BLaER1 treated with 17β-estradiol and CSF1 and Interleukin-3, amounts not matched to agents 10 nM and 100 nM (cell line): ENCODE measurements at regions not wholly inside any gene's neighbourhood (a gene's known extent, or its start where the extent isn't known, plus 50 kb on each side); places are given as distances from the start of the nearest gene placed in this dataset.

ENCODE experiments used
- H3K27ac ChIP-seq, 11 experiments: shearing (Covaris generic); formaldehyde crosslinking; 2 replicates each; pipeline ENCODE4 v1.8.1; 2022
- H3K27me3 ChIP-seq, 11 experiments: shearing (Covaris generic); formaldehyde crosslinking; 2 replicates each; pipeline ENCODE4 v1.8.1; 2022
- H3K36me3 ChIP-seq, 11 experiments: shearing (Covaris generic); formaldehyde crosslinking; 2 replicates each; pipeline ENCODE4 v1.8.1; 2022
- H3K4me1 ChIP-seq, 10 experiments: shearing (Covaris generic); formaldehyde crosslinking; 2 replicates each; pipeline ENCODE4 v1.8.1; 2022
- H3K4me2 ChIP-seq, 11 experiments: shearing (Covaris generic); formaldehyde crosslinking; 2 replicates each; pipeline ENCODE4 v1.8.1; 2022
- H3K4me3 ChIP-seq, 10 experiments: shearing (Covaris generic); formaldehyde crosslinking; 2 replicates each; pipeline ENCODE4 v1.8.1; 2022
- H3K9ac ChIP-seq, 11 experiments: shearing (Covaris generic); formaldehyde crosslinking; 2 replicates each; pipeline ENCODE4 v1.8.1; 2022
- H3K9me3 ChIP-seq, 11 experiments: shearing (Covaris generic); formaldehyde crosslinking; replicated peaks in 1 of 11; 2 replicates each; pipeline ENCODE4 v1.8.1; 2022
- H4K20me1 ChIP-seq, 11 experiments: shearing (Covaris generic); formaldehyde crosslinking; 2 replicates each; pipeline ENCODE4 v1.8.1; 2022
- Cebpa-rat ChIP-seq, 11 experiments: shearing (Covaris generic); IDR thresholded peaks; 2 replicates each; pipeline ENCODE4 v1.8.1; 2022

GRCh38 chr11:28488336-28488735 is 380.1 kb downstream of the METTL15 start:
- no peak overlapping the region for H3K4me3 ChIP-seq
- no peaks in the 10 kb centered on the region for H3K4me1 ChIP-seq
- H3K27me3 ChIP-seq, result no peaks in the 10 kb centered on the region
- H3K9me3 ChIP-seq, result no peaks in the 10 kb centered on the region
- H3K9ac ChIP-seq, result no peak overlapping the region
- no peak overlapping the region for H3K27ac ChIP-seq
- no peaks in the 10 kb centered on the region for H3K36me3 ChIP-seq
- H3K4me2 ChIP-seq, result no peak overlapping the region
- no peaks in the 10 kb centered on the region for H4K20me1 ChIP-seq
- no peak for TF ChIP-seq Cebpa-rat (IDR thresholded peaks at IDR 0.05)

GRCh38 chr11:28483072-28483867 is 375.1 kb downstream of the METTL15 start:
- Histone ChIP-seq H3K9ac (no peak overlapping the region), H3K4me3 (no peak overlapping the region), H3K27ac (no peak overlapping the region), H3K4me2 (no peak overlapping the region), H3K36me3 (no peaks in the 10 kb centered on the region), H3K4me1 (no peaks in the 10 kb centered on the region), H3K9me3 (no peaks in the 10 kb centered on the region), H3K27me3 (no peaks in the 10 kb centered on the region), H4K20me1 (no peaks in the 10 kb centered on the region)
- no peak for TF ChIP-seq Cebpa-rat (IDR thresholded peaks at IDR 0.05)

DNA sequence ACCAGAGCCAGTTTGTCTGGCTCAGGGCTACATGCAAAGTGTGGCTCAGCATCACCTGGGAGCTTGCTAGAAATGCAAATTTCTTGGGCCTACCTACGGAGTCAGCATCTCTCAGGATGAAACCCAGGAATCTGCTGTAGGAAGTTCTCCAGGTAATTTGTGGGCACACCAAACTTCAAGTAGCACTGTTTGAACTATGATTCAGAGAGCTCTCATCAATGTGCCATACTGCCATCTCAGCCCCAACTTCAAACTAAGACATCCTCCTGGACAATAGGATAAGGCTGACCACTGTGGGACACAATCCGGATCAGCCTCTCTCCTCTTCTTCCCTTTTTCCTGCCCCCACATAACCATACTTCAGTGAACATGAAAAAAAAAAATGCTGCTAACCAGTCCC is 374.5 kb downstream of the METTL15 start:
- H3K27me3 ChIP-seq, result no peaks in the 10 kb centered on the region
- H3K9me3 ChIP-seq, result no peaks in the 10 kb centered on the region
- H3K9ac ChIP-seq, result no peak overlapping the region
- H3K4me1 ChIP-seq, result no peaks in the 10 kb centered on the region
- no peak overlapping the region for H3K4me3 ChIP-seq
- no peak overlapping the region for H3K27ac ChIP-seq
- no peak for TF ChIP-seq Cebpa-rat (IDR thresholded peaks at IDR 0.05)
- H4K20me1 ChIP-seq, result no peaks in the 10 kb centered on the region
- H3K4me2 ChIP-seq, result no peak overlapping the region
- H3K36me3 ChIP-seq, result no peaks in the 10 kb centered on the region

DNA sequence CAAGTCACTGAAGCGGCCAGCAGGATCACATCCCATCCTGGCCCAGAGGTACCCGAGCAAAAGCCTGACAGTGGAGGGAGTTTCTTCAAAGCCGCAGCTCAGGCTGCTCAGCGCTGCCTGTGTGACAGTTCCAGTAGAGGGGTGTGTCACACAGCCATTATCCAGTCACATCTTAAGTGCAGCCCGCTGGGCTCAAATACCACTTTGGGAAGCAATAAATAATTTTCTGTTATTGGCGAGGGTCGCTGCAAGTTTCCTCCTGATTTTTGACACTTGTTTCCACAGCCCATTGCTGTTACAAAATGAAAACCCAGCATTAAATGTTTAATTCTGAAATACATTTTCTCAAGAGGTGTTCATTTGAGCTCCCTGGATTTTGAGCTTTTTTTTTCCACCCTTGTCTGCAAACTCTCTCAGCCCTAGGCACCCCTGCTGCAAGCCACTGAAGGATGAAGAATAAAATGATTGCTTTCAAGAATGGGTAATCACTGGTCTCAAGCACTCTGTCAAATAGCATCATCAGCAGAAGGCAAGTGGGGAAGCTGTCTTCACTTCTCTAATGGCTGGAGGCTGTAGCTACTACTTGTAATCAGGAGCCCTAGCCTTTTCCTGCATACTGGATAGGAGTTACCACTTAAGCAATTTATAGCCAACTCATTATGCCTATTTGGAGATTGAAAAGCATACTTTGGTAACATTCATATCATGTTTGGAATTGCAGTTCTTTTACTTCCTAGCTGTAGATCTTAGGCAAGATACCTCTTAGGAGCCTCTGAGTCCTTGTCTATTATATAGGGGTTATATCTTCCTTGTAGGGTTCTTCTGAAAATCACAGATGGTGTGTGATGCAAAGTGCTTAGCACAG is 373.7 kb downstream of the METTL15 start:
- no peak overlapping the region for H3K4me2 ChIP-seq
- H3K9me3 ChIP-seq, result no peaks in the 10 kb centered on the region
- no peak for TF ChIP-seq Cebpa-rat (IDR thresholded peaks at IDR 0.05)
- H3K27ac ChIP-seq, result no peak overlapping the region
- no peaks in the 10 kb centered on the region for H3K36me3 ChIP-seq
- H3K4me1 ChIP-seq, result no peaks in the 10 kb centered on the region
- no peaks in the 10 kb centered on the region for H3K27me3 ChIP-seq
- H4K20me1 ChIP-seq, result no peaks in the 10 kb centered on the region
- H3K4me3 ChIP-seq, result no peak overlapping the region
- no peak overlapping the region for H3K9ac ChIP-seq

DNA sequence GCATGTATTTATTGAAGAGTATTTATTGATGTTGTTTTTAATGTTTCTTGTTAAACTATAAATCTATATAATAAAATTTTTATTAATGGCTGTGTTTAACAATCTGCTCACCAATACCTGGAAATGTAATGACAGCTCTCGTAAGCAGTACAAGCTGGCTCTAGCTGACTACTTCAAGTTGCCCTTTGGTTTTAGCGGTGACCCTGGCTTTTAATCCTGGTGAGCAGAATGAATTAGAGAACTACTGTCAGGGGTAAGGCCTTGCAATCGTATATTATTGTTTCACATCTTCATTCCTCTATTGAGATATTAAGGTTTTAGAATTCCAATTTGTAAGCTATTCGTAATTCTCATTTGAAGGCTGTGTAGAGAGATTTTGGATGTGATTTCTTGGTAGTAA is 372.2 kb downstream of the METTL15 start:
- no peak overlapping the region for H3K27ac ChIP-seq
- H3K4me1 ChIP-seq, result no peaks in the 10 kb centered on the region
- H3K9me3 ChIP-seq, result no peaks in the 10 kb centered on the region
- H3K27me3 ChIP-seq, result no peaks in the 10 kb centered on the region
- H3K9ac ChIP-seq, result no peak overlapping the region
- no peak for TF ChIP-seq Cebpa-rat (IDR thresholded peaks at IDR 0.05)
- no peaks in the 10 kb centered on the region for H4K20me1 ChIP-seq
- no peak overlapping the region for H3K4me2 ChIP-seq
- H3K4me3 ChIP-seq, result no peak overlapping the region
- H3K36me3 ChIP-seq, result no peaks in the 10 kb centered on the region

DNA sequence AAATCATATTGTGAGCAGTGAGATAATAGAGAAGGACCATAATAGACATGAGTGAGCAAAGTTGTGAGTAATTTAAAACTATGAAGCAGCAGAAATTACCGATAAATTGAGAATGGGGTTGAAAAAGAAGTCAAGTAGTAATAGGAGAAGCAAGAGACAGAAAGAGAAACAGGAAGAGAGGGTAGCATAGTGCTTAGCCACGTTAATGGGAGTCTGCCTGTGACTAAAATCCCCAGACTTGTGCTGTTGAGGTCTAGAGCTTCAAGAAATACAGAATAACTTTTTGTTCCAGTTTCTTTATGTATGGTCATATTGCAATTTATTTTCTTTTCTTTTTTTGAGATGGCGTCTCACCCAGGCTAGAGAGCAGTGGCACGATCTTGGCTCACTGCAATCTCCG is 368.7 kb downstream of the METTL15 start:
- Histone ChIP-seq H3K4me3 (no peak overlapping the region), H3K27ac (no peak overlapping the region), H3K9me3 (no peaks in the 10 kb centered on the region), H4K20me1 (no peaks in the 10 kb centered on the region), H3K27me3 (no peaks in the 10 kb centered on the region), H3K4me1 (no peaks in the 10 kb centered on the region), H3K9ac (no peak overlapping the region), H3K36me3 (no peaks in the 10 kb centered on the region), H3K4me2 (no peak overlapping the region)
- no peak for TF ChIP-seq Cebpa-rat (IDR thresholded peaks at IDR 0.05)

DNA sequence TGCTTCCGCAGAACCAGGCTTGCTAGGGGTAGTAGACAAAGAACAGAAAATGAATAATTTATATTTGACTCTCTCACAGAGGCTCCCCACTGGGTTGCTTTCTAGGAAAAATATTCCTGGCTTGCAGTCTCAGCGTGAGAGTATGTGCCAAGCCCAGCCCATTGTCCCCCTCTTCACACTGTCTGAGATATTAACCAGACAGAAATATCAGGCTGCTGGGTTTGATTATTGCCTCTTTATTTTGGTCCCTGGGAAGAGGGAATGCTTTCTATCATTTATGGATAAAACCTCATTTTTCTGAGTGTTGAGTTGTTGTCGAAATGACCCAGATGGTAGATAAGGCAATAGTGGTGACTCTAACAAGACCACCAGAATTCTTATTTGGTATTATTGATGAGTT is 367.9 kb downstream of the METTL15 start:
- no peaks in the 10 kb centered on the region for H3K36me3 ChIP-seq
- no peaks in the 10 kb centered on the region for H4K20me1 ChIP-seq
- no peaks in the 10 kb centered on the region for H3K4me1 ChIP-seq
- H3K27ac ChIP-seq, result no peak overlapping the region
- no peak for TF ChIP-seq Cebpa-rat (IDR thresholded peaks at IDR 0.05)
- H3K4me3 ChIP-seq, result no peak overlapping the region
- H3K4me2 ChIP-seq, result no peak overlapping the region
- H3K9ac ChIP-seq, result no peak overlapping the region
- H3K27me3 ChIP-seq, result no peaks in the 10 kb centered on the region
- no peaks in the 10 kb centered on the region for H3K9me3 ChIP-seq

DNA sequence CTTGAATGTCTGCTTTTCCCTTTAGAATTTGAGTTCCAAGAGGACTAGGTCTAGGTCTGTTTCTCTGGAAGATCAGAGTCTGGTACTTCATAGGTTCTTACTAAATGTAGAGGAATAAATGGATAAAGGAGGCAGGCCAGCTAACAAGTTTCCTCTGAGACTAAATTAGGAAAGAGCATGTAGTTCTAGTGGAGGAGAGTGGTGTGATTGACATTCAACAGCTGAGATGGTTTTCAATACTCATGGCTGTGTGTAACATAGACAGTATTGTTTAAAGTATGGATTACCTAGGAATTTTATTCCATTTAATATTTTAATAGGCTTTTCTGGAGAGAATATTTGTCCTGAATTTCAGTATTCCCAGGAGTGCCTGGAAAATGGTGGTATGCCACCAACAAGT is 364.7 kb downstream of the METTL15 start:
- Histone ChIP-seq H3K4me2 (no peak overlapping the region), H3K36me3 (no peaks in the 10 kb centered on the region), H3K9ac (no peak overlapping the region), H3K27ac (no peak overlapping the region), H3K27me3 (no peaks in the 10 kb centered on the region), H4K20me1 (no peaks in the 10 kb centered on the region), H3K4me1 (peaks cover 0 to 8% (median under 1%) of the 10 kb centered on the region in 10 experiments; a peak in 9 of 20 replicates), H3K9me3 (no peaks in the 10 kb centered on the region), H3K4me3 (no peak overlapping the region)
- TF ChIP-seq Cebpa-rat (IDR thresholded peaks at IDR 0.05), result no peak

GRCh38 chr11:28471537-28471936 is 363.3 kb downstream of the METTL15 start:
- peaks cover 0 to 18% (median 5%) of the 10 kb centered on the region in 10 experiments; a peak in 10 of 20 replicates for H3K4me1 ChIP-seq
- no peaks in the 10 kb centered on the region for H3K36me3 ChIP-seq
- no peak overlapping the region for H3K4me3 ChIP-seq
- no peak overlapping the region for H3K9ac ChIP-seq
- H3K27me3 ChIP-seq, result no peaks in the 10 kb centered on the region
- H3K4me2 ChIP-seq, result no peak overlapping the region
- H3K27ac ChIP-seq, result no peak overlapping the region
- H4K20me1 ChIP-seq, result no peaks in the 10 kb centered on the region
- TF ChIP-seq Cebpa-rat (IDR thresholded peaks at IDR 0.05), result no peak
- no peaks in the 10 kb centered on the region for H3K9me3 ChIP-seq
